HEK293 (cell line): ENCODE measurements at regions not wholly inside any gene's neighbourhood (a gene's known extent, or its start where the extent isn't known, plus 50 kb on each side); places are given as distances from the start of the nearest gene placed in this dataset.

ENCODE experiments used
- BCL11B ChIP-seq: fragments of 450-650 bp; formaldehyde crosslinking; IDR thresholded peaks from 2 replicates; pipeline ENCODE4 v1.5.1; 2016; ENCODE audit warnings: low read depth, missing biosample characterization, missing genetic modification characterization
- CTCF ChIP-seq: fragments of 450-650 bp; formaldehyde crosslinking; IDR thresholded peaks from 2 replicates; pipeline ENCODE4 v1.5.1; 2016; ENCODE audit warnings: missing biosample characterization, missing genetic modification characterization
- PRDM1 ChIP-seq: fragments of 450-650 bp; formaldehyde crosslinking; IDR thresholded peaks from 2 replicates; pipeline ENCODE4; 2016; ENCODE audit warnings: missing biosample characterization, missing genetic modification characterization
- ZBTB48 ChIP-seq: fragments of 450-650 bp; formaldehyde crosslinking; IDR thresholded peaks from 2 replicates; pipeline ENCODE4 v1.5.1; 2016; ENCODE audit warnings: missing biosample characterization, missing genetic modification characterization
- ZNF114 ChIP-seq: fragments of 450-650 bp; formaldehyde crosslinking; IDR thresholded peaks from 2 replicates; pipeline ENCODE4 v1.5.0; 2017; ENCODE audit warnings: missing biosample characterization, missing genetic modification characterization
- ZNF223 ChIP-seq: fragments of 450-650 bp; formaldehyde crosslinking; IDR thresholded peaks from 2 replicates; pipeline ENCODE4 v1.5.1; 2016; ENCODE audit warnings: missing biosample characterization, missing genetic modification characterization
- ZNF274 ChIP-seq, 2 experiments: fragments of 200-500 bp in 1 of 2; fragments of 450-650 bp in 1 of 2; sonication (Bioruptor generic) in 1 of 2; formaldehyde crosslinking in 1 of 2; IDR thresholded peaks; 2 replicates each; pipeline versions ENCODE4 v1.5.1 to v1.6.1; 2014 to 2016; ENCODE audit warnings: borderline replicate concordance in 1 of 2, inconsistent platforms in 1 of 2, low read length in 1 of 2, missing biosample characterization in 1 of 2, missing genetic modification characterization in 1 of 2
- ZNF423 ChIP-seq: fragments of 450-650 bp; formaldehyde crosslinking; IDR thresholded peaks from 2 replicates; pipeline ENCODE4 v1.5.1; 2016; ENCODE audit warnings: missing biosample characterization, missing genetic modification characterization
- ZNF514 ChIP-seq: fragments of 450-650 bp; formaldehyde crosslinking; IDR thresholded peaks from 2 replicates; pipeline ENCODE4 v1.5.1; 2016; ENCODE audit warnings: missing biosample characterization, missing genetic modification characterization
- ZNF529 ChIP-seq: fragments of 450-650 bp; formaldehyde crosslinking; IDR thresholded peaks from 2 replicates; pipeline ENCODE4 v1.5.1; 2017; ENCODE audit warnings: missing genetic modification characterization, missing biosample characterization; ENCODE audit not compliant: insufficient replicate concordance
- TF ChIP-seq, protein P1 (sequence below): fragments of 450-650 bp; formaldehyde crosslinking; IDR thresholded peaks from 2 replicates; pipeline ENCODE4 v1.5.1; 2016; ENCODE audit warnings: missing biosample characterization, missing genetic modification characterization

DNA sequence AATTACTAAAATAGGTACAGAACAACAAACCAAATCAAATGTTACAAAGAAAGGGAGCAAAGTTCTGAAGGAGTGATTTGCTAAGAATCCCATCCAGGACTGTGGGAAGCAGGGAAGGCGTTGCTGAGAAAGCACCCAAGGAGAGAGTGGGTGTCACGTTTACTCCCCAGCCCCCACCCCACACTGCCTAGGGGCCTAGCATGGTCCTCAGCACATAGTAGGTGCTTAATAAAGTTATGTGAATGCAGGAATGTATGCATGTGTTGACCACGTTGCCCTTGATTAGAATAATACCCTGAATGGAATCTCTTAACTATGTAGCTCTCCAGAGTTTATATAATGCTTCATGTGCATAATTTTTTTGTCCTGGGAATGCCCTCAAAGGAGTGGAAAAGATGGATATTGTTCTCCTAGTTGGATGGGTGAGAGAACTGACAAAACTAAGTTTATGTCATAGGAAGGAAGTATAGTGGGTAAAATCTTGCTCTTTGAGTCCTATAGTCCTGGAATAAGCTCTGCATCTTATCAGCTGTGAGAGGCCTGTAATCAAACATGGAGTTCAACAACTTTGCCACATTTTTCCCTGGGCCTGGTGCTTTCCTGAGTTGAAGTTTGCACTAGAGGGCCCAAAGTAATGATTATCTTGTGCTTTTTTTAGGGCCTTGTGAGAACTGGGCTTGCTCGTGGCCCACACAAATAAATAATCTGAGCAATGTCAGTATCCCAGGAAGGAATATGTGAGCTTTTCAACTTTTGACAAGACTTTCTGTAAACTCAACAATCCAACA is 53.8 kb upstream of the LMO2 start:
- no peak for TF ChIP-seq CTCF (tag by site-specific recombination)
- TF ChIP-seq BCL11B (tag by site-specific recombination), result no peak
- TF ChIP-seq ZNF114, result no peak
- TF ChIP-seq ZBTB48 (tag by site-specific recombination), result no peak
- TF ChIP-seq, protein P1, sequence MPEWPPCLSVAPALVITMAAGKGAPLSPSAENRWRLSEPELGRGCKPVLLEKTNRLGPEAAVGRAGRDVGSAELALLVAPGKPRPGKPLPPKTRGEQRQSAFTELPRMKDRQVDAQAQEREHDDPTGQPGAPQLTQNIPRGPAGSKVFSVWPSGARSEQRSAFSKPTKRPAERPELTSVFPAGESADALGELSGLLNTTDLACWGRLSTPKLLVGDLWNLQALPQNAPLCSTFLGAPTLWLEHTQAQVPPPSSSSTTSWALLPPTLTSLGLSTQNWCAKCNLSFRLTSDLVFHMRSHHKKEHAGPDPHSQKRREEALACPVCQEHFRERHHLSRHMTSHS (tag by site-specific recombination), result no peak
- TF ChIP-seq ZNF274 (IDR thresholded peaks at IDR 0.05; ENCODE audit: low read length), result no peak
- TF ChIP-seq ZNF274 (tag by site-specific recombination; IDR thresholded peaks at IDR 0.05; ENCODE audit: borderline replicate concordance), result no peak
- TF ChIP-seq ZNF529 (tag by site-specific recombination), result no peak
- no peak for TF ChIP-seq ZNF423 (tag by site-specific recombination)
- TF ChIP-seq ZNF514 (tag by site-specific recombination), result no peak
- no peak for TF ChIP-seq ZNF223
- TF ChIP-seq PRDM1 (tag by site-specific recombination), result no peak
